AG08396 (cell line): ENCODE measurements at regions not wholly inside any gene's neighbourhood (a gene's known extent, or its start where the extent isn't known, plus 50 kb on each side); places are given as distances from the start of the nearest gene placed in this dataset.

Experiments
- DNase-seq: peaks from one replicate; pipeline ENCODE4 v3.0.0; 2012; ENCODE audit warnings: low spot score, mixed read lengths

- no peak for DNase-seq
Measured at GRCh38 chr9:16343249-16344237, 526.9 kb downstream of the BNC2 start.

- peak; percentile 41 for DNase-seq
Measured at GRCh38 chr9:16344343-16344742, 526.1 kb downstream of the BNC2 start.

GRCh38 chr9:16345902-16346301 is 524.6 kb downstream of the BNC2 start:
- no peak for DNase-seq

GRCh38 chr9:16347886-16348285 is 522.6 kb downstream of the BNC2 start:
- no peak for DNase-seq

- no peak for DNase-seq
Measured at GRCh38 chr9:16348531-16348930, 521.9 kb downstream of the BNC2 start.

GRCh38 chr9:16352251-16352650 is 518.2 kb downstream of the BNC2 start:
- no peak for DNase-seq

- no peak for DNase-seq
Measured at GRCh38 chr9:16352791-16353401, 517.6 kb downstream of the BNC2 start.

GRCh38 chr9:16356196-16356765 is 514.2 kb downstream of the BNC2 start:
- DNase-seq = no peak

GRCh38 chr9:16357828-16358227 is 512.6 kb downstream of the BNC2 start:
- DNase-seq = no peak

GRCh38 chr9:16358751-16359150 is 511.7 kb downstream of the BNC2 start:
- no peak for DNase-seq
